Trophoblast cell (in vitro differentiated cells and primary cell): ENCODE measurements at regions not wholly inside any gene's neighbourhood (a gene's known extent, or its start where the extent isn't known, plus 50 kb on each side); places are given as distances from the start of the nearest gene placed in this dataset.

Experiments
- DNase-seq, 2 donors: peaks; one replicate each; pipeline ENCODE4 v3.0.0-alpha.2; 2016
- H2AFZ ChIP-seq: 2 replicates; pipeline ENCODE4 v1.6.1; 2013; ENCODE audit warnings: low read length, moderate library complexity, mild to moderate bottlenecking; ENCODE audit not compliant: insufficient read depth, poor library complexity
- H2AK5ac ChIP-seq: 2 replicates; pipeline ENCODE4 v1.6.1; 2013; ENCODE audit warnings: mild to moderate bottlenecking, low read length
- H2BK120ac ChIP-seq: 2 replicates; pipeline ENCODE4 v1.6.1; 2013; ENCODE audit warnings: low read length, mild to moderate bottlenecking, moderate library complexity; ENCODE audit not compliant: insufficient read depth, poor library complexity
- H2BK12ac ChIP-seq: 2 replicates; pipeline ENCODE4 v1.6.1; 2013; ENCODE audit warnings: mild to moderate bottlenecking, low read length, moderate library complexity
- H2BK5ac ChIP-seq: 2 replicates; pipeline ENCODE4 v1.6.1; 2013; ENCODE audit warnings: low read length, low read depth, moderate library complexity, mild to moderate bottlenecking; ENCODE audit not compliant: poor library complexity
- H3K14ac ChIP-seq: 2 replicates; pipeline ENCODE4 v1.6.1; 2013; ENCODE audit warnings: mild to moderate bottlenecking, low read length
- H3K18ac ChIP-seq: 2 replicates; pipeline ENCODE4 v1.6.1; 2013; ENCODE audit warnings: mild to moderate bottlenecking, low read length
- H3K23ac ChIP-seq: 2 replicates; pipeline ENCODE4 v1.6.1; 2013; ENCODE audit warnings: low read length
- H3K27ac ChIP-seq: 2 replicates; pipeline ENCODE4 v1.5.1; 2013; ENCODE audit warnings: low read depth, mild to moderate bottlenecking, inconsistent platforms, low read length, moderate library complexity
- H3K27me3 ChIP-seq: 2 replicates; pipeline ENCODE4 v1.6.1; 2013; ENCODE audit warnings: inconsistent platforms, mild to moderate bottlenecking, low read length, moderate library complexity; ENCODE audit not compliant: insufficient read depth
- H3K36me3 ChIP-seq, 2 experiments: 1 replicate in 1 of 2; 2 replicates in 1 of 2; pipeline ENCODE4 v1.6.1; 2013; ENCODE audit warnings: low read length in 2 of 2, mild to moderate bottlenecking in 2 of 2, moderate library complexity in 1 of 2; ENCODE audit not compliant: insufficient read depth in 2 of 2, control insufficient read depth in 1 of 2
- H3K4ac ChIP-seq: 2 replicates; pipeline ENCODE4 v1.6.1; 2013; ENCODE audit warnings: low read depth, mild to moderate bottlenecking, low read length, moderate library complexity
- H3K4me1 ChIP-seq, 2 experiments: 1 replicate in 1 of 2; 2 replicates in 1 of 2; pipeline ENCODE4 v1.6.1; 2013; ENCODE audit warnings: low read length in 2 of 2, mild to moderate bottlenecking in 2 of 2, moderate library complexity in 1 of 2; ENCODE audit not compliant: insufficient read depth in 2 of 2, control insufficient read depth in 1 of 2
- H3K4me2 ChIP-seq: 2 replicates; pipeline ENCODE4 v1.6.1; 2013; ENCODE audit warnings: inconsistent platforms, mild to moderate bottlenecking, low read length, moderate library complexity
- H3K4me3 ChIP-seq: 2 replicates; pipeline ENCODE4 v1.5.1; 2013; ENCODE audit warnings: mild to moderate bottlenecking, low read depth, low read length, inconsistent platforms
- H3K79me1 ChIP-seq: one replicate; pipeline ENCODE4 v1.6.1; 2013; ENCODE audit warnings: low read length
- H3K79me2 ChIP-seq: 2 replicates; pipeline ENCODE4 v1.6.1; 2013; ENCODE audit warnings: low read length, mild to moderate bottlenecking; ENCODE audit not compliant: control insufficient read depth, insufficient read depth, poor library complexity
- H3K9ac ChIP-seq: 2 replicates; pipeline ENCODE4 v1.6.1; 2013; ENCODE audit warnings: mild to moderate bottlenecking, low read length
- H3K9me3 ChIP-seq: 2 replicates; pipeline ENCODE4 v1.6.1; 2013; ENCODE audit warnings: low read depth, mild to moderate bottlenecking, control low read depth, inconsistent platforms, low read length; ENCODE audit not compliant: insufficient read depth
- H4K12ac ChIP-seq: 2 replicates; pipeline ENCODE4 v1.6.1; 2013; ENCODE audit warnings: low read depth, mild to moderate bottlenecking, low read length, moderate library complexity
- H4K8ac ChIP-seq: 2 replicates; pipeline ENCODE4 v1.6.1; 2013; ENCODE audit warnings: low read depth, mild to moderate bottlenecking, low read length, moderate library complexity
- H4K91ac ChIP-seq: one replicate; pipeline ENCODE4 v1.6.1; 2013; ENCODE audit warnings: low read depth, mild to moderate bottlenecking, low read length, moderate library complexity
- WGBS: extraction: QIAGEN DNeasy Blood & Tissue Kit; methylation state at CpG from one replicate; pipeline ENCODE4 v1.1.7; 2013; ENCODE audit warnings: missing lambda C conversion rate; ENCODE audit not compliant: insufficient read length, insufficient coverage; ENCODE audit errors: extremely low coverage; 5-methylcytosine and 5-hydroxymethylcytosine counted together

GRCh38 chr16:51553910-51554309 is 402.8 kb upstream of the SALL1 start:
- Histone ChIP-seq H2BK120ac (no peak overlapping the region), H3K79me2 (no peaks in the 10 kb centered on the region), H3K23ac (no peak overlapping the region), H3K79me1 (no peaks in the 10 kb centered on the region), H3K4me2 (no peak overlapping the region), H2AK5ac (no peak overlapping the region), H3K36me3 (no peaks in the 10 kb centered on the region), H4K12ac (no peak overlapping the region), H3K9ac (no peak overlapping the region), H2BK12ac (no peak overlapping the region), H4K8ac (no peak overlapping the region), H3K14ac (no peak overlapping the region), H2AFZ (no peak overlapping the region), H4K91ac (no peak overlapping the region), H3K4me3 (no peak overlapping the region), H3K27me3 (no peaks in the 10 kb centered on the region), H2BK5ac (no peak overlapping the region), H3K9me3 (no peaks in the 10 kb centered on the region), H3K27ac (no peak overlapping the region), H3K18ac (no peak overlapping the region), H3K4ac (no peak overlapping the region), H3K4me1 (no peaks in the 10 kb centered on the region)
- DNase-seq: no peak
- no CpG with 5 or more reads among the region's 7 CpGs for WGBS

- H2BK5ac ChIP-seq: no peak overlapping the region
- H3K4ac ChIP-seq: no peak overlapping the region
- no peak overlapping the region for H3K27ac ChIP-seq
- H3K4me3 ChIP-seq: no peak overlapping the region
- H3K4me2 ChIP-seq: no peak overlapping the region
- H3K9ac ChIP-seq: no peak overlapping the region
- DNase-seq: no peak
- H3K36me3 ChIP-seq: no peaks in the 10 kb centered on the region
- no peaks in the 10 kb centered on the region for H3K79me1 ChIP-seq
- no peaks in the 10 kb centered on the region for H3K9me3 ChIP-seq
- no peak overlapping the region for H4K91ac ChIP-seq
- H2BK12ac ChIP-seq: no peak overlapping the region
- H2BK120ac ChIP-seq: no peak overlapping the region
- WGBS: no CpG with 5 or more reads among the region's 2 CpGs
- H3K14ac ChIP-seq: no peak overlapping the region
- no peaks in the 10 kb centered on the region for H3K4me1 ChIP-seq
- H2AK5ac ChIP-seq: no peak overlapping the region
- H3K27me3 ChIP-seq: no peaks in the 10 kb centered on the region
- H2AFZ ChIP-seq: no peak overlapping the region
- H4K8ac ChIP-seq: no peak overlapping the region
- H4K12ac ChIP-seq: no peak overlapping the region
- no peak overlapping the region for H3K23ac ChIP-seq
- H3K79me2 ChIP-seq: no peaks in the 10 kb centered on the region
- no peak overlapping the region for H3K18ac ChIP-seq
Observed at GRCh38 chr16:51553314-51553713, 402.2 kb upstream of the SALL1 start.

GRCh38 chr16:51550800-51551347 is 399.8 kb upstream of the SALL1 start:
- Histone ChIP-seq H3K9ac (no peak overlapping the region), H4K12ac (no peak overlapping the region), H4K8ac (no peak overlapping the region), H2AK5ac (no peak overlapping the region), H3K4me1 (no peaks in the 10 kb centered on the region), H3K9me3 (peaks cover 2% of the 10 kb centered on the region), H3K79me1 (no peaks in the 10 kb centered on the region), H4K91ac (no peak overlapping the region), H3K23ac (no peak overlapping the region), H3K4ac (no peak overlapping the region), H3K27me3 (peaks cover 2% of the 10 kb centered on the region), H3K18ac (no peak overlapping the region), H3K14ac (no peak overlapping the region), H3K4me3 (no peak overlapping the region), H2BK5ac (no peak overlapping the region), H2AFZ (no peak overlapping the region), H2BK120ac (no peak overlapping the region), H3K79me2 (no peaks in the 10 kb centered on the region), H3K36me3 (no peaks in the 10 kb centered on the region), H3K4me2 (no peak overlapping the region), H2BK12ac (no peak overlapping the region), H3K27ac (no peak overlapping the region)
- WGBS: no CpG with 5 or more reads among the region's 4 CpGs
- DNase-seq: no peak

- peaks cover 2% of the 10 kb centered on the region for H3K27me3 ChIP-seq
- no peak overlapping the region for H4K12ac ChIP-seq
- H3K4me2 ChIP-seq: no peak overlapping the region
- no peak overlapping the region for H3K9ac ChIP-seq
- H2BK5ac ChIP-seq: no peak overlapping the region
- H3K79me2 ChIP-seq: no peaks in the 10 kb centered on the region
- no peaks in the 10 kb centered on the region for H3K79me1 ChIP-seq
- H3K4me3 ChIP-seq: no peak overlapping the region
- no peak overlapping the region for H4K8ac ChIP-seq
- H3K9me3 ChIP-seq: peaks cover 2% of the 10 kb centered on the region
- no peak overlapping the region for H2BK12ac ChIP-seq
- no peak overlapping the region for H3K27ac ChIP-seq
- H3K18ac ChIP-seq: no peak overlapping the region
- no peak overlapping the region for H3K4ac ChIP-seq
- no peak overlapping the region for H2AK5ac ChIP-seq
- no peak overlapping the region for H2BK120ac ChIP-seq
- no CpG with 5 or more reads among the region's 3 CpGs for WGBS
- H3K14ac ChIP-seq: no peak overlapping the region
- no peaks in the 10 kb centered on the region for H3K36me3 ChIP-seq
- H4K91ac ChIP-seq: no peak overlapping the region
- no peak overlapping the region for H2AFZ ChIP-seq
- DNase-seq: no peak
- H3K4me1 ChIP-seq: no peaks in the 10 kb centered on the region
- H3K23ac ChIP-seq: no peak overlapping the region
Observed at GRCh38 chr16:51549836-51550235, 398.8 kb upstream of the SALL1 start.
